Esophagus squamous epithelium (tissue), 4 donors: ENCODE measurements at regions not wholly inside any gene's neighbourhood (a gene's known extent, or its start where the extent isn't known, plus 50 kb on each side); places are given as distances from the start of the nearest gene placed in this dataset.

ENCODE experiments used
- POLR2A ChIP-seq, 4 donors: fragments of 450-650 bp; IDR thresholded peaks; one replicate each; pipeline ENCODE4 v1.6.1; 2017; ENCODE audit warnings: antibody characterized with exemption in 4 of 4, mild to moderate bottlenecking in 4 of 4, moderate library complexity in 3 of 4
- TF ChIP-seq, protein P1 (sequence below), 6 experiments: fragments of 450-650 bp in 4 of 6; fragments of 200-600 bp in 2 of 6; sonication (generic) in 2 of 6; IDR thresholded peaks; one replicate each; pipeline ENCODE4 v1.5.1; 2016 to 2019; ENCODE audit warnings: antibody characterized with exemption in 6 of 6, mild to moderate bottlenecking in 4 of 6, moderate library complexity in 4 of 6

DNA sequence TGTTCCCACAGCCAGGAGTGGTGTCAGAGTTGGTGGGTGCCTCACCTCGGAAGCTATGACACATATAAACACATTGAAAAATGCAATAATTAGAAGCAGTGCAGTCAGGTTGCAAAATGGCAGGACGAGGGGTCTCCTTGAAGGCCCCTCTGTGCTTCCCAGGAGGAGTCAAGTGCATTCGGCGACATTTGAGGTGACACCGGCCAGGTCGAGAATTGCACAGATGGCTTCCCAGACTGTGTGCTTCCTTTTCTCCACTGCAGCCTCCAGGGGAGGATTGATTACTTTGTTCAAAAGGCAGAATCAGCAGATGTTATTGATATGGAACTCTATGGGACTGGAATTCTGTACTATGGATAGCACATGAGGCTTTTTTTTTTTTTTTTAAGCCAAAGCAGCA, 163.2 kb downstream of the MINAR1 start:
- no peak for TF ChIP-seq POLR2A (IDR thresholded peaks at IDR 0.05)
- TF ChIP-seq, protein P1, sequence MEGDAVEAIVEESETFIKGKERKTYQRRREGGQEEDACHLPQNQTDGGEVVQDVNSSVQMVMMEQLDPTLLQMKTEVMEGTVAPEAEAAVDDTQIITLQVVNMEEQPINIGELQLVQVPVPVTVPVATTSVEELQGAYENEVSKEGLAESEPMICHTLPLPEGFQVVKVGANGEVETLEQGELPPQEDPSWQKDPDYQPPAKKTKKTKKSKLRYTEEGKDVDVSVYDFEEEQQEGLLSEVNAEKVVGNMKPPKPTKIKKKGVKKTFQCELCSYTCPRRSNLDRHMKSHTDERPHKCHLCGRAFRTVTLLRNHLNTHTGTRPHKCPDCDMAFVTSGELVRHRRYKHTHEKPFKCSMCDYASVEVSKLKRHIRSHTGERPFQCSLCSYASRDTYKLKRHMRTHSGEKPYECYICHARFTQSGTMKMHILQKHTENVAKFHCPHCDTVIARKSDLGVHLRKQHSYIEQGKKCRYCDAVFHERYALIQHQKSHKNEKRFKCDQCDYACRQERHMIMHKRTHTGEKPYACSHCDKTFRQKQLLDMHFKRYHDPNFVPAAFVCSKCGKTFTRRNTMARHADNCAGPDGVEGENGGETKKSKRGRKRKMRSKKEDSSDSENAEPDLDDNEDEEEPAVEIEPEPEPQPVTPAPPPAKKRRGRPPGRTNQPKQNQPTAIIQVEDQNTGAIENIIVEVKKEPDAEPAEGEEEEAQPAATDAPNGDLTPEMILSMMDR (IDR thresholded peaks at IDR 0.05): no peak
